ENCODE measurements at regions not wholly inside any gene's neighbourhood (a gene's known extent, or its start where the extent isn't known, plus 50 kb on each side); places are given as distances from the start of the nearest gene placed in this dataset.
"Not testable (repeated sequence)": the region's sequence is repeated elsewhere in the genome, so short reads cannot be mapped to it uniquely, and the experiment has no call there.

DNA sequence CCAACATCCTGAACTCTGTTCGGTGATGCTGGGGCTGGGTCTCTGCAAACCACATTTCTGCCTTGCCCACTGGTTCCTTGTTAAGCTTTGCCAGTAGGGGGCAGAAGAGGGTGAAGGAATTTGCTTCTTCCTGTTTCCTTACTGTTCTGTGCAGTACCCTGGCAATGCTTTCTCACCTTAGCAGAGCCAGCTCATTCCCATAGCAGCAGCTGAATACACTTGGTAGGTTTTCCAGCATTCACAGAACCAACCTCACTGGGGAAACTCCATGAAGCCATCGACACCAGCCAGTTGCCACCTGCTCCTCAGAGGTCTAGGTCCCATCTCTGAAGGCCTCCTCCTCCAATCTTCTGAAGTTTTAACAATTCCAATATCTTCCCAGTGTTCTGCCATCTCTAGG, 308.4 kb downstream of the PDCD6IP start:
- DNase-seq (ENCODE audit: low spot score) (no peak), FAIRE-seq (no peak)

DNA sequence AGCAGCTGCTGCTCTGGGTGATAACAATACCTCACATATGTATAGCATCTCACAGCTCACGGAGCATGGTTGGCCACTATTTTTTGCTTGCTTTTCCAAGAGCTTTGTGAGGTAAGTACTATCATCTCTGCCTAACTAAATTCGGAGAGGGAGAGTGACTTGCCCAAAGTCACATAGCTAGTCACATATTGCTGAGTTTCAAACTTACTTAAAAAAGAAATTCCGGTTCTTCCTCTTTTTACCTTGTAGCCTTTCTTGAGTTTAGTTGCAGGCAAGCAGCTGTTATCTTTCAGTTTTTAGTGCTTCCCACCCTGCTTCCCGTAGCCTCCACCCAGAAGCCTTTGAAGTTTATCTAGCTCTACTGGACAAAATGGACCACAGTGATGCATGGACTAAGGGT, 309.2 kb downstream of the PDCD6IP start:
- DNase-seq (ENCODE audit: low spot score): no peak
- FAIRE-seq: no peak

DNA sequence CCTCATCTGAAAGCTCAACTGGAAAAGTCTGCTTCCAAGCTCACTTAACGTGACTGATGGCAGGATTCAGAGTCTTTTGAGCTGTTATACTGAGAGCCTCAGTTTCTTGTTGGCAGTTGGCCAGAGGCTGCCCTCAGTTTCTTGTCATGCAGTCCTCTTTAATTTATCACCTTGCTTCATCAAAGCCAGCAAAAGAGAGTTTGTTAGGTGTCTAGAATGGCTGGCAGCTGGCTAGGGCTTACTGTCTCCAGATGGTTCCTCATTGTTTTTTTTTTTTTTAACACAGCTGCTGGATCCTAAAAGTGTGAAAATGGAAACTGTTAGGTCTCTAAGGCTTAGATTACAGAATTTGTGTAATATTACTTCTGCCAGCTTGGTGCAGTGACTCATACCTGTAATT, 310.6 kb downstream of the PDCD6IP start:
- DNase-seq (ENCODE audit: low spot score): no peak
- FAIRE-seq: no peak

DNA sequence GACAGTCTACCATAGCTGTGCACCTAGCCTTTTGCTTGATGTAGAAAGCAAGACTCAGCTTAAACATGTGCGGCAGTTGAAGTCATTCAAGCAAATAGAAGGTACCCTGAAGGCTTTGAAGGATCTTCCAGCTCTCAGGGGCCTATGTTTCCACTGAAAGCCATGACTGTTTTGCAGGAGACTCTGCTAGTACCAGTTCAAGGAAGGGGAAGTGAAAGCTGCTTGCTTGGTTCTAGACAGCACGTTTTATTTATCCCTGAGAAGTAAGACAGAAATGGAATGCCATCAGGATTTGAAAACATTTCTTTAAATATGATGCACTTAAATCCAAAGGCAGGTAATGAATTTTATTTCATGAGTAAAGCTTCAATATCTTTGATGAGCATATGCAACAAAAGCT, 311.4 kb downstream of the PDCD6IP start:
- no peak for DNase-seq (ENCODE audit: low spot score)
- no peak for FAIRE-seq

DNA sequence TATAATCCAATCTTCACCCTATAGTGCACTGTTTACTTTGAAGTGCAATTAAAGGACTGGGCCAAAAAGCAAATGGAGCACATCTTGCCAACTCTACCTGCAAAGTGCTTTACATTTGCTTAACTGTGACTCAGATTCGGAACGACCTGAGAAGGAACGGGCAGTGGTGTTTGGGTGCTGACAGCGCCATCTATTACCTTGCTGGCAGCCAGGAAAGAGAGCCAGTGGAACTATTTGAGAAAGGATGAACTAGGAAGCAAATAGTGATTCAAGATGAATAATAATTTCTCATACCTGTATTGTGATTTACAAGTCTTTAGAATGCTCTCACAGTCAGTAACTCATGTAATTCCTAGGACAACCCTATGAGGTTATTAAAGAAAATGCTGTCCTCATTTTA, 312.9 kb downstream of the PDCD6IP start:
- DNase-seq (ENCODE audit: low spot score) (no peak), FAIRE-seq (no peak)

DNA sequence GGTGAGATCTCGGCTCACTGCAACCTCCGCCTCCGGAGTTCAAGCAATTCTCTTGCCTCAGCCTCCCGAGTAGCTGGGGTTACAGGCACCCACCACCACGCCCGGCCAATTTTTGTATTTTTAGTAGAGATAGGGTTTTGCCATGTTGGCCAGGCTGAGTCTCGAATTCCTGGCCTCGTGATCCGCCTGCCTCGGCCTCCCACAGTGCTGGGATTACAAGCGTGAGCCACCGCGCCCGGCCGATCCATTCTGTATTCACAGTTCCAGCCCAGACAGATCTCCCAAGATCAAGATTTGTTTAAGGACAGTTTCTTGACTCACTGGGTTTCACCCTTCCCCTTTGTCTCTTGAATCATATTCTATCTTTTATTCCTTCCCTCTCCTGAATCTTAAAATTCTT, 313.8 kb downstream of the PDCD6IP start:
- not testable (repeated sequence) for DNase-seq (ENCODE audit: low spot score); FAIRE-seq

DNA sequence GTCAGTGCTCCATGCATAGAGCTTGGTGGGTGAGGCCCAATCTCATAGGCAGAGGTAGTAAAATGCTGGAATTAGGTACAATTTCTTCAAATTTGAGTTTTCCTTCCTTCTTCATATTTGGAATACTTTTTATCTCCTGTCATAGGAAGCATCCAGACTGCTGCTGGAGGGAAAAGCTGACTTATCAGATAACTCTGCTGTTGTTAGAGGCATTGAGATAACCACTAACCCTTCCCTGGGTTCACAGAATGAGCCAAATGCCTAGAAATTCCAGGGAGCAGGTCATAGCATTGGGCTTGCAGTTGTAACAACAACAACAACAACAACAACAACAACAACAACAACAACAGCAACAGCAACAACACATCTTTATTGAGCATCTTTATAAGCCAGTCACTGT, 332.7 kb downstream of the PDCD6IP start:
- DNase-seq (ENCODE audit: low spot score) (no peak), FAIRE-seq (no peak)

DNA sequence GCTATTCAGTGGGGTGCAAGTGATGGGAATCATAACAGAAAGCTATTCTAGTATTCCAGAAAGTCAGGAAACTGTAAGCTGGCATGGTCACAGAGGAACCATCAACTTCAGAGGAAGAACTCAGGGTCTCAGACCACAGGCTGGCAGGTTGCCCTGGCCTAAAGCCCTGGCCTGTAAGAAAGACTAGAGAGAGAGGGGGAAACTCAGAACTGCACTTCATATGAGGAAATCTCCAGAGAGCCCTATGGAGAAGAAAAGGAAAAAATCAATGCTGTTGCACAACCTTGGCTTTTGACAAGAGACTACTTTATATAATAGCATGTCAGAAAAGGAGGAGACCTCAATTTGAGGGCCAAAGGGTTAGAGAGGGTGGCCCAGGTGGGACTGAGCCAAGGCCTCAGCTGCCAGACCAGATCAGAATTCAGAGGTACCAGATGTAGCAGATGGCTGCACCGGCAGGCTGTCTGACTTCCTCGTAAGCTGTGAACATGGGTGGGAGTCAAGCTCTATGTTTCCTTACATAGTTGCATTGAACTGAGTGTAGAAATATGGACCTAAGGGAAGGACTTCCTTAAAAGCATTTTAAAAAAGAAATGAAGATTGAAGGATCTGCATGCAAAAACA, 333.8 kb downstream of the PDCD6IP start:
- FAIRE-seq: no peak

DNA sequence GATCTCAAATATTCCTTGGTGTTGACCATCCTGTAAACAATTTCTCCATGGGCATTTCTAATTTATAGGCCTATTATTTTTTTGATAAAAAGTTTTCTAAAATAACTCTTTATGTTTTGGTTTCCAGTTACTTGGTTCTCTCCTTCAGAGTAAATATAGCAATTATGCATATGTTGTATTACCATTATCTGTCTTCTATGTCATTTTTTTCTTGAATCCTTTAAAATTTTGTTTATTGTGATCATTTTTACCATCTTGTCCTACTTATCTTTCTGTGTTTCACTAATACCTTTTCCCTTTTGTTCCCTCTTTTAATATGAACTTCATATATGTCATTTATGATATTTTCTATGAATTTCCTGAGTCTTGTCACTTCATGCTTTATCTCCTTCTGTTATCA, 341.1 kb downstream of the PDCD6IP start:
- no peak for DNase-seq (ENCODE audit: low spot score)
- FAIRE-seq: no peak

More for the DNA sequence above, 333.8 kb downstream of the PDCD6IP start:
- DNase-seq (ENCODE audit: low spot score): no peak

DNA sequence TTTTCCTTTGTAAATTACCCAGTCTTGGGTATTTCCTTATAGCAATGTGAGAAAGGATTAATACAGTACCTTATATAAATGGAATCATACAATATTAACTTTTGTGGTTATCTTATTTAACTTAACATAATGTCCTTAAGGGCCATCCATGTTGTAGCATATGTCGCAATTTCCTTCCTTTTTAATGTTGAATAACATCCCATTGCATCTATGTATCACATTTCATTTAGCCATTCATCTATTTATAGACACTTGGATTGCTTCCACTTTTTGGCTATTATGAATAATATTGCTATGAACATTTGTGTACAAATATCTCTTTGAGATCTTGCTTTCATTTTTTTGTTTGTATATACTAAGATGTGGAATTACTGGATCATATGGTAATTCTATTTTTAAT, 342.2 kb downstream of the PDCD6IP start:
- FAIRE-seq (no peak), DNase-seq (ENCODE audit: low spot score) (no peak)

DNA sequence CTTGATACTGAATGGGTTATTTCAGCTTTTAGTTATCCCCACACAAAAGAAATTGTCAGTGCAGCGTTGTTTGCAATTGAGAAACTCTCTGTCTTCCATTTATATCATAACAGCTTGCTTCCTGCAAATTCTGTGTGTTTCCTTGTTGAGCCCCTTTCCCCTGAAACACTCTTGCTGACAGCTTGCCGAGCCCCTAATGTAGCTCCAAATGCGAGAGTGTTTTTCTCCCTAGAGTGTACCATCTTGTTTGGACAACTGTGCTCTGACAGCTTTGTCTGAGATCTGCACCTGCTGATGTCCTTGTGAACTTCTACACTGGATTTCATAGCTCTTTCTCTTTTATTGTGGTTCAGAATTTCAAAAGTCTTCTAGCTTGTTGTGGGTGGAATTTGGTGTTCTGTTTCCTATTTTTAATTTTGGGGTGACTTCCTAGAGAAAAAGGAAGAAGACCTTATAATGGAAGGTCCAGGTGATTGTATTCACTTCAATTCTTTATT, 343.5 kb downstream of the PDCD6IP start:
- FAIRE-seq: no peak
- DNase-seq (ENCODE audit: low spot score): no peak

DNA sequence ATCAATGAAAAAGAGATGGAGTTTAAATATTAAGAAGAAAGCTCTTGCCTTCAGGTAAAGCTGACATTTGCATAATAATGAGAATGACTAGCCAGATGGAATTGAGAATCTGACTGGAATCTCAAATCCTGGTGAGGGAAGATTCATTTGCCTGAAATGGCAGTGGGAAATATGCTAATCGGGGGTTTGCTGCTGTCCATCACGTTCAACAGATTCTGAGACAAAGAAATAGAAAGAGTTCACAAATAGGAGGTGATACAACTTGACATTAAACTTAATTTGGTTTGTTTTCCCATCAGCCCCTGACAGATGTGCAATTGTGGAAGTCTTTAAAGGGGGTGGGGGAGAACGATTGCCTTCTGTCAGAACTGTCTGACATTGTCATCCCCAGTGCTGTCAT, 347.4 kb downstream of the PDCD6IP start:
- DNase-seq (ENCODE audit: low spot score): no peak
- no peak for FAIRE-seq

DNA sequence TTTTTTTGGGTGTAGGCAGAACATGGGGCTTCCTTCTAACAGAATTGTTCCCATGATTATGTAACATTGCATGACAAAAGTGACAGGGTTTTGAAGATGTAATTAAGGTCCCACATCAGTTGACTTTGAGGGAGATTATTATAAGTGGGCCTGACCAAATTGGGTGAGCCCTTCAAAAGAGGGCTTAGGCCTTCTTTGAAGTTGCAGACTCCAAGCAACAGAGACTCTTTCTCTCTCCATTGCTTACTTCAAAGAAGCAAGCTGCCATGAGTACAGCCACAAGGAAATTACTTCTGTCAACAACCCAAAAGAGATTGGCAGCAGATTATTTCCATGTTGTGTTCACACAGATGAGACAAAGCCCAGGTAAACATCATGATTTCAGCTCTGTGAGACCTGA, 348.2 kb downstream of the PDCD6IP start:
- DNase-seq (ENCODE audit: low spot score): no peak
- FAIRE-seq: no peak

DNA sequence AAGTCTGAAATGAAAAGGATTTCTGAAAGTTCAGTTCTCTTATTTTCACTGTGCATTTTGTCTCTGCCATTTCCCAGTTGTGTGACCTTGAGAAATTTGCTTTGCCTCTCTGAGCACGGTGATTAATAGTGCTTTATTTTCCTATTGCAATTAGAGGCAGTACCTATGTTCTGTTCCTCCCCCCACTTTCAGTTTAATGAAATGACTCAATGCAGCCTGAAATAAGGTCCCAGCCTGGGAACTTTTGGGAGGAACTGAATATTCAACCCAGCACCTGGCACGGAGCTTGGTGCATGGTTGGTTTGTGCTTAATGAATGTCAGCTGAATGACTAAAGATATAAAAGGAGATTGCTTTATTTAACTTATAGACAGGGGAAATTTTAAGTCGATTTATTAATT, 352.6 kb downstream of the PDCD6IP start:
- DNase-seq (ENCODE audit: low spot score): no peak
- no peak for FAIRE-seq

DNA sequence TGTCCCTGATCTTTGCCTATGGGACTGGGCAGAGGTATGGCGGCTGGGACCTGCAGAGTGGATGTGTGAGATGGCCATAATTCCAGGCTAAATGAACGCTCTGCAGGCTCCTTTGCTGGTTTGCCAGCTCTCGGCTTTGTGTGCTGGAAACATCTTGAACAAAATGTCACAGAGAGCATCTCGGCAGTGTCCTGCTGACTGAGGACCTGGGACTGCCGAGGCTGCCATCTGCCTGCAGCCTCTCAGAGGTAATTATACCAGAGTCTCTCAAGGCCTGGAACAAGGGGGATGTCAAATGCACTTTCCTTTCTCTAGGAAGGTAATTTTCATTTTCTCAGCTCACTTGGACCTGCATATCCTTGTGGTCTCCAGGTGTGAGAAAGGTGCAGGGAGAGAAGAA, 354.2 kb downstream of the PDCD6IP start:
- no peak for FAIRE-seq
- no peak for DNase-seq (ENCODE audit: low spot score)

DNA sequence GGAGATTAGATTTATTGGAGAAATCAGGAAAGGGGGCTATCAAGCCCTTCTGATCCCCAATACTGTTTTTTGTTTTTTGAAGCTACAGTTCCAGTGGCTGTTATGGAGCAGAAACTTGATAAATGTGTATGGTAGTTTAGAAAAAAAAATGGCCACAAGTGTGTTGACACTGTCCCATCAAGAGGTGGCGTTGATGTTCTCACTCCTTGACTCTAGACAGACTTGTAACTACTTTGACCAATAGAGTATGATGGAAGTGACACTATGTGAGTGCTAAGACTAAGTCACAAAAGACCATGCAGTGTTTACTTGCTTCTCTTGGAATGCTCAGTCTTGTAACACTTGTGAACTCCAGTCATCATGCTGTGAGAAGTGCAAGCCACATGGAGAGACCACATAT, 356.7 kb downstream of the PDCD6IP start:
- no peak for FAIRE-seq
- no peak for DNase-seq (ENCODE audit: low spot score)

DNA sequence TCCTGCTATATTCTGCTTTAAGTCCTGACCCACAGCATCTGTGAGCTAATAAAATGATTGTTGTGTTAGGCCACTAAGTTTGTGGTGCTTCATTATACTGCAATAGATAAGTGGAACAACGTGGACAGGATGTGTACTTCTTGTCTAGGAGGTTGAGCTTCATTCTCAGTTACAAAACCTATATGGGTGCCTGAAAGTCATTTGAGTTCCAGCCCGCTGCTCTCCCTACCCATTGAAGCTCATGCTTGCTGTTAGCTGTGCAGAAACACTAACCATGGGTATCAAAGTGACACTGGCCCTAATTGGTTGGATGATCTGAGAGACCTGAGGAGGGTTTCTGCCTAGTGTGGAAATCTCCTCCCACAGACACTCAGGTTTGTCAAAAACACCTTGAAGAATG, 357.2 kb downstream of the PDCD6IP start:
- FAIRE-seq (no peak), DNase-seq (ENCODE audit: low spot score) (no peak)

DNA sequence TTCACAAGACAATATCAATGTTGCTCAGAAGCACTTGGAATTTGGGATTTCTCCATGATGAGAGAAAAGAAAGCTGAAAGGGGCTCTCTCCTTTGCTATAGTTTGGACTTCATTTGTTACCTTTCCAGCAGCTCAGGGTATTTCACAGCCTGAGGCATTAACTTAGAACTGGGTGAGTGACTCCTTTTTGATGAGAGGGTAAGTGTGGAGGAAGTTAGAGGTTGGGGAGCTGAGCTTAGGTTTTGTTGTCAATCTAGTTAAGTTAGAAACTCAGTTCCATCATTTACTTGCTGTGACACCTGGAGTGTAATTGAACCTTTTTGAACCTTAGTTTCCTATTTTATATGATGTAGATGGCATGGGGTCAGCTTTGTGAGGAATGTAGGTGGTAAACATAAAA, 359.1 kb downstream of the PDCD6IP start:
- DNase-seq (ENCODE audit: low spot score): no peak
- FAIRE-seq: no peak

DNA sequence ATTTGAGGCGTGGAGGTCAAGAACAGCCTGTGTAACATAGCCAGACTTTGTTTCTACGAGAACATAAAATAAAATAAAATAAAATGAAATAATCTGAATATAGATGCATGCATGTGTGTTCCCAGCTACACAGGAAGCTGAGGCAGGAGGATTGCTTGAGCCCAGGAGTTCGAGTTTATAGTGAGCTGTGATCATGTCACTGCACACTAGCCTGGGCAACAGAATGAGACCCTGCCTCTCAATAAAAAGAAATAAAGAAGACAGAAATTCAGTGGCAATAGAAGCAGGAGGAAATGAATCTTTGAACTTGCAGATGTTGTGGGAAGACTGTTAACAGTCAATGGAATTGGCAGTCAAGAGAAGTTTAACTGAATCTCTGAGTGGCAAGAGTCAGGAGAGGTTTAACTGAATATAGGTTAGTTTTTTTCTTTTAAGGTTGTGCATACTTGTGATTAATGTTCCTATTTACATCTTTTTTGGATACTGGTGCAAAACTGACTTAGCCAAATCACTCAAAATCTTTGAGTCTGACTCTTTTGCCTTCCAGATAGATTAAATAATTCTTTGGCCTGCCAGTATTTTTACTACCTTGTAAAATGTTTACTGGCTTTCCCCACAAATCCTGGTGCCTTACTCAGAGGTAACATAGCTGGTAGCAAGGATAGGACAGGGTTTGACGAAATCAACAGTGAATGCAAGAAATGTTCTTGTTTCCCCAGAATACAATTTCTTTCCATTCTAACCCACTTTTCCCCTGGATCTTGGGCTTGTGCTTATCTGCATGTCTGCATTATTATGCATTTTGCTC, 361.4 kb downstream of the PDCD6IP start:
- FAIRE-seq (no peak), DNase-seq (ENCODE audit: low spot score) (no peak)

DNA sequence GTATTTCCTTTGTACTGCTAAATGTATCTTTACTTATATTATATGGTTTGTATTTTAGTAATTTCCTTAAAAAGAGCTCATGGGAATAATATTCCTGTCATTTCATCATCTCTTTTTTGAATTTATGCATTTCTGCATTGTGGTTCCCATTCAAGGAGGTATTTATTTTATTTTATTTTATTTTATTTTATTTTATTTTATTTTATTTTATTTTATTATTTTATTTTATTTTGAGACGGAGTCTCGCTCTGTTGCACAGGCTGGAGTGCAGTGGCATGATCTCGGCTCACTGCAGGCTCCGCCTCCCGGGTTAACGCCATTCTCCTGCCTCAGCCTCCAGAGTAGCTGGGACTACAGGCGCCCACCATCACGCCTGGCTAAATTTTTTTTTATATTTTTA, 371.2 kb downstream of the PDCD6IP start:
- not testable (repeated sequence) for FAIRE-seq; DNase-seq (ENCODE audit: low spot score)

DNA sequence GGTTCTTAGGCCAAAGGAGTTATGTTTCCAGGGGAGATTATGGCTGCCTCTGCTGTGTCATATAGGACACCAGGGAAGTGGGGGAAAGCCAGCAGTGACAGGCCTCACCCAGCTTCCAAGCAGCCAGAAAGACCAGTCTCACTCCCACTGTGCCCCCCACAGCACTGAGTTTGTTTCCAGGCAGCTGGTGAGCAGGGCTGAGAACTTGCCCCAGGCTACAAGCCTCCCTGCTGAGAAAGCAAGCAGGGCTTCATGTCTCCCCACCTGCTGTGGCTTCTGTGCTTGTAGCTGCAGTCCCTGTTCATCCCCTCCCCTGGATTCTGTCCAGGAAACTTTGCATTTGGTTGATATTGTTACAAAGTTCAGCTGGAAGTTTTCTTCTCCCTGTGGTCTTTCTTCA, 376.3 kb downstream of the PDCD6IP start:
- DNase-seq (ENCODE audit: low spot score) (no peak), FAIRE-seq (no peak)

DNA sequence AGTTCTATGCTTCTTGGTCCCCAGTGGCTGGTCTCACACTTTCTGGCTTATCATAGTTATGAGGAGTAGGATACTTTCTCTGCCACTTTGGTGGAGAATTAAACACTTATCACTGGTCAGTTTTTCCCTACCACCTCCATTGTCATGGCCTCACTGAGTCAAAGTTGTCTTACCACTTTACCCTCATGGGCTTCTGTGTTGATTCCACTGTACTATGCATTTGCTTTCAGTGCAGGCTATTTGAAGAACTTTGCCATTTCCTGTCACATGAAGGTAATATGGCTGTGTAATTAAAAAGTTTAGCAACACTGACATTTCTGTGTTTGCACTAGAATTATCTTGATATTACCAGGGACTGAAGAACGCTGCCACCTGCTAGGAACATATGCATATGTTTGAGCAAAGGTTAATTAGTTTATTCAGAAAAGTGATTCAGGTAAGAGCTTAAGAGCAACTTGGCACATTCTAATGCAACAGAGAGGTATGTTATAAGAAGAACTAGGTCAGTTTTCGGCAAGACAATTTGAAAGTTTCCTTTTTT, 377.3 kb downstream of the PDCD6IP start:
- DNase-seq (ENCODE audit: low spot score): no peak
- no peak for FAIRE-seq

DNA sequence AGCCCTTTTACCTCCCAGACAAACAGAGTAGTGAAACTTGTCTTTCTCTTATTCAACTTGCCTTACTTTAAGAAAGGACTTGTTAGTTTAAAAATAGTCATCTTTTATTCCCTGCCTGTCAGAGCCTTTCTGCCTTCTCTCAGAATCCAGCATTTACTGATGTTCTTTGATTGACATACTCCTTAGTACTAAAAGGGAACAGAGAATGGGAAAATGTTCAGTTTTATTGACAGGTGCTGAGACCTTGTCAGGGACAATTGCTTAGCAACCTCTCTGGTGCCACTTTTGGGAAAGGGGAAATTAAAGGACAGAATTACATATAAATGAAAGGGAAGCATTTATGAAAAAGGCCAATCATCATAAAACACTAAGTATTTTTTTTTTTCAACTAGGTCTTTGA, 378.3 kb downstream of the PDCD6IP start:
- DNase-seq (ENCODE audit: low spot score) (no peak), FAIRE-seq (no peak)

Measured in urothelium cell line (cell line).